H1 (cell line): ENCODE measurements at regions not wholly inside any gene's neighbourhood (a gene's known extent, or its start where the extent isn't known, plus 50 kb on each side); places are given as distances from the start of the nearest gene placed in this dataset.

ENCODE experiments used
- CTCF ChIA-PET: fragments of 300-600 bp; sonication (Branson Sonifier 250); formaldehyde crosslinking; loops from one replicate; lab custom pipeline; 2021; ENCODE audit not compliant: partially characterized antibody; lab: Charles Lee
- POLR2A ChIA-PET: fragments of 300-600 bp; sonication (Branson Sonifier 250); formaldehyde crosslinking; loops from one replicate; lab custom pipeline; 2021; ENCODE audit warnings: inconsistent platforms; ENCODE audit not compliant: partially characterized antibody; lab: Charles Lee
- DNase-seq, 2 experiments: peaks; one replicate each; pipeline versions ENCODE4 v3.0.0 to v3.0.0-alpha.2; 2010 to 2022; ENCODE audit warnings: low spot score in 2 of 2, low read depth in 1 of 2, mixed read lengths in 1 of 2
- FAIRE-seq: peaks from 2 replicates; lab custom pipeline; 2011; peaks lifted over from hg19 to GRCh38; lab: Jason Lieb, UNC
- H2AFZ ChIP-seq: 2 replicates; pipeline ENCODE4 v1.8.1; 2012; ENCODE audit warnings: low read length, inconsistent platforms
- H2AK5ac ChIP-seq: 2 replicates; pipeline ENCODE4 v1.6.1; 2013; ENCODE audit warnings: low read depth, low read length
- H2BK120ac ChIP-seq: replicated peaks from 2 replicates; pipeline ENCODE3; 2013; ENCODE audit warnings: low read depth, low read length, inconsistent platforms
- H2BK12ac ChIP-seq: 2 replicates; pipeline ENCODE4 v1.6.1; 2013; ENCODE audit warnings: low read depth, low read length
- H2BK15ac ChIP-seq: 2 replicates; pipeline ENCODE4 v1.6.1; 2013; ENCODE audit warnings: low read length
- H2BK20ac ChIP-seq: 2 replicates; pipeline ENCODE4 v1.6.1; 2013; ENCODE audit warnings: low read length
- H2BK5ac ChIP-seq: 2 replicates; pipeline ENCODE4 v1.6.1; 2013; ENCODE audit warnings: low read depth, low read length
- H3K14ac ChIP-seq: 2 replicates; pipeline ENCODE4 v1.6.1; 2013; ENCODE audit warnings: inconsistent platforms; ENCODE audit not compliant: insufficient read length
- H3K18ac ChIP-seq: 2 replicates; pipeline ENCODE4 v1.6.1; 2013; ENCODE audit warnings: low read length; ENCODE audit errors: extremely low read depth
- H3K23ac ChIP-seq: 2 replicates; pipeline ENCODE4 v1.6.1; 2013; ENCODE audit warnings: inconsistent platforms; ENCODE audit not compliant: insufficient read length
- H3K23me2 ChIP-seq: 2 replicates; pipeline ENCODE4 v1.6.1; 2013; ENCODE audit warnings: low read depth, low read length
- H3K27ac ChIP-seq: 2 replicates; pipeline ENCODE4 v1.6.1; 2011; ENCODE audit warnings: low read depth, low read length, inconsistent platforms
- H3K27me3 ChIP-seq, 4 experiments: replicated peaks in 1 of 4; 1 replicate in 1 of 4; 2 replicates in 3 of 4; pipeline versions ENCODE4 v1.6.1 to v1.8.1; 2011 to 2013; ENCODE audit warnings: low read length in 3 of 4, mild to moderate bottlenecking in 3 of 4, inconsistent platforms in 2 of 4, mixed read lengths in 2 of 4, moderate library complexity in 1 of 4; ENCODE audit not compliant: control insufficient read depth in 3 of 4, insufficient read depth in 3 of 4; ENCODE audit errors: extremely low read depth in 1 of 4
- H3K36me3 ChIP-seq, 4 experiments: 2 replicates each; pipeline versions ENCODE4 v1.6.1 to v1.8.1; 2011 to 2013; ENCODE audit warnings: mild to moderate bottlenecking in 4 of 4, low read length in 3 of 4, moderate library complexity in 2 of 4, control low read depth in 1 of 4, inconsistent platforms in 1 of 4; ENCODE audit not compliant: insufficient read depth in 4 of 4, control insufficient read depth in 2 of 4
- H3K4ac ChIP-seq: replicated peaks from 2 replicates; pipeline ENCODE3; 2013; ENCODE audit warnings: low read length, low read depth, mixed read lengths, inconsistent platforms; ENCODE audit not compliant: insufficient read length
- H3K4me1 ChIP-seq, 4 experiments: replicated peaks in 1 of 4; 1 replicate in 1 of 4; 2 replicates in 3 of 4; pipeline versions ENCODE4 v1.6.1 to v1.8.1; 2011 to 2013; ENCODE audit warnings: low read length in 3 of 4, inconsistent platforms in 2 of 4, mixed read lengths in 1 of 4; ENCODE audit not compliant: insufficient read depth in 4 of 4, control insufficient read depth in 3 of 4
- H3K4me2 ChIP-seq, 2 experiments: 2 replicates each; pipeline versions ENCODE4 v1.6.1 to v1.8.1; 2011 to 2013; ENCODE audit warnings: low read depth in 2 of 2, low read length in 2 of 2, control low read depth in 1 of 2, inconsistent platforms in 1 of 2, mild to moderate bottlenecking in 1 of 2; ENCODE audit not compliant: insufficient read depth in 1 of 2
- H3K4me3 ChIP-seq, 4 experiments: fragments of 200-600, 300-600 bp in 1 of 4; sonication (generic), shearing (Covaris generic), sonication (Bioruptor Twin) in 1 of 4; 2 replicates each; pipeline versions ENCODE4 v1.5.1 to v1.8.1; 2011 to 2016; ENCODE audit warnings: low read length in 4 of 4, low read depth in 3 of 4, control low read depth in 2 of 4, inconsistent platforms in 2 of 4, mild to moderate bottlenecking in 2 of 4, mixed read lengths in 1 of 4, moderate library complexity in 1 of 4; ENCODE audit not compliant: insufficient read depth in 2 of 4; ENCODE audit errors: extremely low read depth in 1 of 4
- H3K56ac ChIP-seq: replicated peaks from 2 replicates; pipeline ENCODE3; 2013; ENCODE audit warnings: low read depth, mild to moderate bottlenecking, mixed read lengths, low read length, inconsistent platforms; ENCODE audit not compliant: insufficient read length
- H3K79me1 ChIP-seq: 2 replicates; pipeline ENCODE4 v1.6.1; 2013; ENCODE audit warnings: low read depth, low read length, control low read depth
- H3K79me2 ChIP-seq, 2 experiments: 2 replicates each; pipeline versions ENCODE4 v1.6.1 to v1.8.1; 2012 to 2013; ENCODE audit warnings: low read length in 2 of 2, mild to moderate bottlenecking in 2 of 2, inconsistent platforms in 1 of 2; ENCODE audit not compliant: insufficient read depth in 2 of 2, control insufficient read depth in 1 of 2
- H3K9ac ChIP-seq, 4 experiments: replicated peaks in 1 of 4; 1 replicate in 1 of 4; 2 replicates in 3 of 4; pipeline versions ENCODE4 v1.6.1 to v1.8.1; 2011 to 2013; ENCODE audit warnings: low read depth in 3 of 4, low read length in 3 of 4, control low read depth in 2 of 4, mild to moderate bottlenecking in 2 of 4, moderate library complexity in 2 of 4, inconsistent platforms in 1 of 4; ENCODE audit errors: extremely low read depth in 1 of 4
- H3K9me3 ChIP-seq, 2 experiments: 2 replicates each; pipeline versions ENCODE4 v1.6.1 to v1.8.1; 2012 to 2013; ENCODE audit warnings: mild to moderate bottlenecking in 2 of 2, moderate library complexity in 2 of 2, control low read depth in 1 of 2, inconsistent platforms in 1 of 2, low read depth in 1 of 2, low read length in 1 of 2, mixed read lengths in 1 of 2; ENCODE audit not compliant: insufficient read depth in 2 of 2
- H4K20me1 ChIP-seq, 2 experiments: replicated peaks in 1 of 2; 2 replicates each; pipeline versions ENCODE3 to v1.8.1; 2011 to 2013; ENCODE audit warnings: inconsistent platforms in 2 of 2, low read length in 2 of 2, mild to moderate bottlenecking in 1 of 2; ENCODE audit not compliant: insufficient read depth in 2 of 2, control insufficient read depth in 1 of 2
- H4K5ac ChIP-seq: 2 replicates; pipeline ENCODE4 v1.6.1; 2013; ENCODE audit warnings: low read length, low read depth, mixed read lengths, inconsistent platforms; ENCODE audit not compliant: insufficient read length
- H4K8ac ChIP-seq: 2 replicates; pipeline ENCODE4 v1.8.0; 2013; ENCODE audit warnings: mild to moderate bottlenecking, moderate library complexity, low read length, inconsistent platforms; ENCODE audit not compliant: insufficient read depth; ENCODE audit errors: extremely low read depth
- H4K91ac ChIP-seq: replicated peaks from 2 replicates; pipeline ENCODE3; 2013; ENCODE audit warnings: low read length, mixed read lengths, inconsistent platforms; ENCODE audit not compliant: insufficient read length
- BCL11A ChIP-seq, 2 experiments: IDR thresholded peaks; one replicate each; pipeline ENCODE4 v1.6.1; 2011; ENCODE audit warnings: low read depth in 2 of 2, low read length in 2 of 2, mild to moderate bottlenecking in 2 of 2
- CBX5 ChIP-seq: fragments of 300-800, 300-1000 bp; sonication (generic); IDR thresholded peaks from 2 replicates; pipeline ENCODE4 v1.7.1; 2016; ENCODE audit warnings: antibody characterized with exemption, low read length, low read depth
- CTBP2 ChIP-seq: IDR thresholded peaks from 2 replicates; pipeline ENCODE4 v1.7.0; 2011; ENCODE audit warnings: borderline replicate concordance, mild to moderate bottlenecking, moderate library complexity, mixed read lengths, low read length; ENCODE audit not compliant: insufficient read depth, insufficient read length
- E2F6 ChIP-seq: IDR thresholded peaks from 2 replicates; pipeline ENCODE4 v1.6.1; 2012; ENCODE audit warnings: inconsistent platforms
- FOSL1 ChIP-seq: IDR thresholded peaks from 2 replicates; pipeline ENCODE4 v1.6.1; 2011; ENCODE audit warnings: mild to moderate bottlenecking, low read depth, low read length, moderate library complexity; ENCODE audit not compliant: insufficient read depth
- JUND ChIP-seq: IDR thresholded peaks from 2 replicates; pipeline ENCODE4 v1.6.1; 2011; ENCODE audit warnings: mild to moderate bottlenecking, improper control_type of control experiment, low read length
- NANOG ChIP-seq: IDR thresholded peaks from 2 replicates; pipeline ENCODE4 v1.6.1; 2011; ENCODE audit warnings: low read length, low read depth, mild to moderate bottlenecking, inconsistent platforms; ENCODE audit not compliant: insufficient read depth, poor library complexity, severe bottlenecking
- RFX5 ChIP-seq: IDR thresholded peaks from 2 replicates; pipeline ENCODE4 v1.6.1; 2011; ENCODE audit warnings: low read depth, low read length, improper control_type of control experiment, borderline replicate concordance
- SAP30 ChIP-seq: fragments of 300-600 bp; sonication (generic); IDR thresholded peaks from 2 replicates; pipeline ENCODE4 v1.7.1; 2012; ENCODE audit warnings: low read length, moderate library complexity, mild to moderate bottlenecking, inconsistent platforms; ENCODE audit not compliant: insufficient read depth, insufficient replicate concordance
- SIX5 ChIP-seq: IDR thresholded peaks from 2 replicates; pipeline ENCODE4 v1.6.1; 2011; ENCODE audit warnings: mild to moderate bottlenecking, low read depth, low read length
- SP1 ChIP-seq: IDR thresholded peaks from 2 replicates; pipeline ENCODE4 v1.6.1; 2011; ENCODE audit warnings: low read depth, low read length
- SP2 ChIP-seq: IDR thresholded peaks from 2 replicates; pipeline ENCODE4 v1.6.1; 2012; ENCODE audit warnings: mild to moderate bottlenecking, low read length, inconsistent platforms
- SP4 ChIP-seq: IDR thresholded peaks from 2 replicates; pipeline ENCODE4 v1.6.1; 2012; ENCODE audit warnings: low read length, inconsistent platforms
- TAF1 ChIP-seq: IDR thresholded peaks from 2 replicates; pipeline ENCODE4 v1.6.1; 2011; ENCODE audit warnings: mild to moderate bottlenecking, low read depth, low read length
- TBP ChIP-seq: IDR thresholded peaks from 2 replicates; pipeline ENCODE4 v1.6.1; 2011; ENCODE audit warnings: low read depth, low read length, improper control_type of control experiment
- WGBS, 2 experiments: shearing (Covaris generic) in 1 of 2; methylation state at CpG; one replicate each; pipeline versions ENCODE4 v1.1.6 to v1.1.7; 2013 to 2015; ENCODE audit warnings: low lambda C conversion rate in 2 of 2, mixed read lengths in 2 of 2, inconsistent platforms in 1 of 2, low coverage in 1 of 2, missing lambda C conversion rate in 1 of 2; ENCODE audit not compliant: insufficient replicate concordance in 2 of 2, insufficient coverage in 1 of 2, insufficient read length in 1 of 2; ENCODE audit errors: extremely low coverage in 1 of 2, missing lambda C conversion rate in 1 of 2; 5-methylcytosine and 5-hydroxymethylcytosine counted together

DNA sequence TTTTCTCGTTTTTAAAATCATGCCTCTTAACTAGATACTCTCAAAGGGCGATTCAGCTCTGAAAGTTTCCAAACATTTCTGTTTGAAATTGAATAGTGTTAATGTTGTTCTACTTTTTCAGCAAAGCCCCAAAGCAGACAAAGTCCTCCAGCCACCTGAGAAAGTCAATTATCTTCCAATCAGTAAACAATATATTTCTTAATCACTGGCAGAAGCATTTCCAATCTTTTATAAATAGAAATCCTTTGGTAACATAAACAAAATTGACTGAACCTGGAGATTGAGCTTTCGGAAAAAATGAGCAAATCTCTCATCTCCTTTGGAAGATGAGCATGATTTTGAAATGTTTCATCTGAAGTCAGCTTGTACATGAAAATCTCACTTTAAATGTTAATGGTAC, 84.4 kb upstream of the FIBIN start:
- WGBS, 2 experiments, result 82% methylated on average over 3 of the region's 3 CpGs; no CpG with 5 or more reads in 1 of the 2 experiments
- Histone ChIP-seq H2BK5ac (no peak overlapping the region), H4K20me1 (no peaks in the 10 kb centered on the region), H4K5ac (no peak overlapping the region), H2AK5ac (no peak overlapping the region), H2AFZ (no peak overlapping the region), H3K36me3 (no peaks in the 10 kb centered on the region), H3K4ac (no peak overlapping the region), H3K4me3 (no peak overlapping the region), H4K91ac (no peak overlapping the region), H3K79me2 (no peaks in the 10 kb centered on the region), H3K27ac (no peak overlapping the region), H3K18ac (no peak overlapping the region), H3K27me3 (no peaks in the 10 kb centered on the region), H2BK15ac (no peak overlapping the region), H3K9me3 (no peaks in the 10 kb centered on the region), H3K56ac (no peak overlapping the region), H3K4me1 (peaks cover 0 to 4% (median 0%) of the 10 kb centered on the region in 4 experiments; a peak in 1 of 7 replicates), H4K8ac (no peak overlapping the region), H3K14ac (no peak overlapping the region), H2BK120ac (no peak overlapping the region), H2BK20ac (no peak overlapping the region), H3K23ac (no peak overlapping the region), H3K79me1 (no peaks in the 10 kb centered on the region), H2BK12ac (no peak overlapping the region), H3K4me2 (no peak overlapping the region), H3K23me2 (no peaks in the 10 kb centered on the region), H3K9ac (no peak overlapping the region)
- DNase-seq, result no peak
- FAIRE-seq, result no peak
- POLR2A ChIA-PET, result no interaction called here
- CTCF ChIA-PET, result interaction anchor here (0.6 to 1.3 kb wide), 2 partner anchors 17 to 568 kb away, joined by 3 read pairs; no protein-coding TSS in a partner anchor
- TF ChIP-seq E2F6, result no peak
- no peak for TF ChIP-seq NANOG
- no peak for TF ChIP-seq SIX5
- TF ChIP-seq CTBP2, result no peak
- no peak for TF ChIP-seq TAF1
- no peak for TF ChIP-seq TBP
- TF ChIP-seq FOSL1, result no peak
- TF ChIP-seq SAP30, result no peak
- TF ChIP-seq JUND, result no peak
- TF ChIP-seq CBX5, result no peak
- TF ChIP-seq SP2, result no peak
- no peak for TF ChIP-seq SP1
- no peak for TF ChIP-seq SP4
- no peak for TF ChIP-seq RFX5
- no peak for TF ChIP-seq BCL11A (IDR thresholded peaks at IDR 0.05; ENCODE audit: low read depth in 2 of 2, low read length in 2 of 2)
